ENCODE measurements at regions not wholly inside any gene's neighbourhood (a gene's known extent, or its start where the extent isn't known, plus 50 kb on each side); places are given as distances from the start of the nearest gene placed in this dataset.

DNA sequence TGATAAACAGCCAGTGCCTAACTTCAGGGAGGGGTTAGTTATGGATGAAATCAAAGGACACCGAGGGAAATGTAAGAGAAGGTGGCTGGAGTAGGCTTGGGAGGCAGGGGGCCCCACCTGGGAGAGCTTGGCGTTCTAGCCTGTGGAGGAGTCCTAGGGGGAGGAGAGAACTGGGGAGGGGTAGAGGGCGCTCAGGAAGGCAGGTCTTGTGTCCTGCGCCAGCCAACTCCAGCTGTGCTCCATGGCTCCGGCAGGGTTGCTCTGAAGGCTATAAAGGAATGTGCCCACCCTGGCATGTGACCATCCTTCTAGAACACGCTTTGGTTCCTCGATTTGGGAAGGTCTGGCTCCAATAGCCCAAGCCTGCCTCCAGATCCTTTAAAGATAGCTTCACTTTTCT lies 96.3 kb downstream of the SEC61G start:
- TF ChIP-seq HDGF (IDR thresholded peaks at IDR 0.05) (no peak), CREB1 (IDR thresholded peaks at IDR 0.05; ENCODE audit: low read depth) (no peak), SP1 (IDR thresholded peaks at IDR 0.05; ENCODE audit: low read depth, low read length) (no peak), RB1 (IDR thresholded peaks at IDR 0.05; ENCODE audit: borderline replicate concordance) (no peak), CHD1 (IDR thresholded peaks at IDR 0.05; ENCODE audit: low read depth, low read length) (no peak), BMI1 (IDR thresholded peaks at IDR 0.05; ENCODE audit: borderline replicate concordance) (no peak), YBX1 (IDR thresholded peaks at IDR 0.05) (no peak), NR2F1 (conservative IDR thresholded peaks at IDR 0.05) (no peak)
- TF ChIP-seq, protein P1, sequence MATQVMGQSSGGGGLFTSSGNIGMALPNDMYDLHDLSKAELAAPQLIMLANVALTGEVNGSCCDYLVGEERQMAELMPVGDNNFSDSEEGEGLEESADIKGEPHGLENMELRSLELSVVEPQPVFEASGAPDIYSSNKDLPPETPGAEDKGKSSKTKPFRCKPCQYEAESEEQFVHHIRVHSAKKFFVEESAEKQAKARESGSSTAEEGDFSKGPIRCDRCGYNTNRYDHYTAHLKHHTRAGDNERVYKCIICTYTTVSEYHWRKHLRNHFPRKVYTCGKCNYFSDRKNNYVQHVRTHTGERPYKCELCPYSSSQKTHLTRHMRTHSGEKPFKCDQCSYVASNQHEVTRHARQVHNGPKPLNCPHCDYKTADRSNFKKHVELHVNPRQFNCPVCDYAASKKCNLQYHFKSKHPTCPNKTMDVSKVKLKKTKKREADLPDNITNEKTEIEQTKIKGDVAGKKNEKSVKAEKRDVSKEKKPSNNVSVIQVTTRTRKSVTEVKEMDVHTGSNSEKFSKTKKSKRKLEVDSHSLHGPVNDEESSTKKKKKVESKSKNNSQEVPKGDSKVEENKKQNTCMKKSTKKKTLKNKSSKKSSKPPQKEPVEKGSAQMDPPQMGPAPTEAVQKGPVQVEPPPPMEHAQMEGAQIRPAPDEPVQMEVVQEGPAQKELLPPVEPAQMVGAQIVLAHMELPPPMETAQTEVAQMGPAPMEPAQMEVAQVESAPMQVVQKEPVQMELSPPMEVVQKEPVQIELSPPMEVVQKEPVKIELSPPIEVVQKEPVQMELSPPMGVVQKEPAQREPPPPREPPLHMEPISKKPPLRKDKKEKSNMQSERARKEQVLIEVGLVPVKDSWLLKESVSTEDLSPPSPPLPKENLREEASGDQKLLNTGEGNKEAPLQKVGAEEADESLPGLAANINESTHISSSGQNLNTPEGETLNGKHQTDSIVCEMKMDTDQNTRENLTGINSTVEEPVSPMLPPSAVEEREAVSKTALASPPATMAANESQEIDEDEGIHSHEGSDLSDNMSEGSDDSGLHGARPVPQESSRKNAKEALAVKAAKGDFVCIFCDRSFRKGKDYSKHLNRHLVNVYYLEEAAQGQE (IDR thresholded peaks at IDR 0.05; ENCODE audit: low read depth, low read length): no peak
- TF ChIP-seq, protein P2, sequence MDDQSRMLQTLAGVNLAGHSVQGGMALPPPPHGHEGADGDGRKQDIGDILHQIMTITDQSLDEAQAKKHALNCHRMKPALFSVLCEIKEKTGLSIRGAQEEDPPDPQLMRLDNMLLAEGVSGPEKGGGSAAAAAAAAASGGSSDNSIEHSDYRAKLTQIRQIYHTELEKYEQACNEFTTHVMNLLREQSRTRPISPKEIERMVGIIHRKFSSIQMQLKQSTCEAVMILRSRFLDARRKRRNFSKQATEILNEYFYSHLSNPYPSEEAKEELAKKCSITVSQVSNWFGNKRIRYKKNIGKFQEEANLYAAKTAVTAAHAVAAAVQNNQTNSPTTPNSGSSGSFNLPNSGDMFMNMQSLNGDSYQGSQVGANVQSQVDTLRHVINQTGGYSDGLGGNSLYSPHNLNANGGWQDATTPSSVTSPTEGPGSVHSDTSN (IDR thresholded peaks at IDR 0.05; ENCODE audit: insufficient replicate concordance, low read depth, low read length): no peak
- TF ChIP-seq, protein P3, sequence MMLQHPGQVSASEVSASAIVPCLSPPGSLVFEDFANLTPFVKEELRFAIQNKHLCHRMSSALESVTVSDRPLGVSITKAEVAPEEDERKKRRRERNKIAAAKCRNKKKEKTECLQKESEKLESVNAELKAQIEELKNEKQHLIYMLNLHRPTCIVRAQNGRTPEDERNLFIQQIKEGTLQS (IDR thresholded peaks at IDR 0.05; ENCODE audit: borderline replicate concordance, extremely low read depth, low read depth, low read length): no peak
- BruUV-seq (replicated peaks): no TSS peak
- DNase-seq (ENCODE audit: low read depth, low spot score): no peak
- Histone ChIP-seq H4K20me1 (ENCODE audit: control insufficient read depth, insufficient read depth) (no peaks in the 10 kb centered on the region), H3K9ac (ENCODE audit: control insufficient read depth, insufficient read depth, low read length) (no peak overlapping the region), H3K4me1 (ENCODE audit: control insufficient read depth, insufficient read depth, low read length) (no peaks in the 10 kb centered on the region), H3K36me3 (ENCODE audit: control insufficient read depth in 2 of 2, insufficient read depth in 2 of 2, low read length in 1 of 2) (no peaks in the 10 kb centered on the region), H2AFZ (ENCODE audit: control insufficient read depth, low read depth, low read length) (no peak overlapping the region), H3K27ac (ENCODE audit: control insufficient read depth, insufficient read depth) (no peak overlapping the region), H3K9me3 (replicated peaks; ENCODE audit: control insufficient read depth, insufficient read depth, low read length) (no peaks in the 10 kb centered on the region), H3K27me3 (replicated peaks in 1 of 2; ENCODE audit: control insufficient read depth in 2 of 2, insufficient read depth in 2 of 2, low read length in 1 of 2) (peaks cover 4 to 7% of the 10 kb centered on the region in 2 experiments; a peak in 2 of 4 replicates), H3K4me3 (no peak overlapping the region), H3K4me2 (ENCODE audit: control insufficient read depth, insufficient read depth) (no peak overlapping the region), H3K79me2 (ENCODE audit: control insufficient read depth, insufficient read depth, low read length) (no peaks in the 10 kb centered on the region)
- WGBS (ENCODE audit: insufficient coverage, insufficient replicate concordance, low lambda C conversion rate, missing lambda C conversion rate): 29% methylated on average over 7 of the region's 7 CpGs
- ChIA-PET SMC1A (ENCODE audit: uncharacterized antibody, unreplicated experiment) (no interaction called here), POLR2A (no interaction called here), RAD21 (ENCODE audit: unreplicated experiment) (no interaction called here), CTCF (interaction anchor here (0.6 kb wide), 1 partner anchor 1267 kb away, joined by 4 read pairs; no protein-coding TSS in a partner anchor)
- in situ Hi-C loops (cut with MboI) (no loop called here), intact Hi-C loops (cut with micrococcal nuclease; ENCODE audit: unreplicated experiment) (no loop called here)
- FAIRE-seq: no peak
- no peak for ATAC-seq

Measured in GM12878 (cell line).